ENCODE measurements at regions not wholly inside any gene's neighbourhood (a gene's known extent, or its start where the extent isn't known, plus 50 kb on each side); places are given as distances from the start of the nearest gene placed in this dataset.
A peak's percentile ranks its signal among the peaks of the same experiment; 100 is the strongest.

DNA sequence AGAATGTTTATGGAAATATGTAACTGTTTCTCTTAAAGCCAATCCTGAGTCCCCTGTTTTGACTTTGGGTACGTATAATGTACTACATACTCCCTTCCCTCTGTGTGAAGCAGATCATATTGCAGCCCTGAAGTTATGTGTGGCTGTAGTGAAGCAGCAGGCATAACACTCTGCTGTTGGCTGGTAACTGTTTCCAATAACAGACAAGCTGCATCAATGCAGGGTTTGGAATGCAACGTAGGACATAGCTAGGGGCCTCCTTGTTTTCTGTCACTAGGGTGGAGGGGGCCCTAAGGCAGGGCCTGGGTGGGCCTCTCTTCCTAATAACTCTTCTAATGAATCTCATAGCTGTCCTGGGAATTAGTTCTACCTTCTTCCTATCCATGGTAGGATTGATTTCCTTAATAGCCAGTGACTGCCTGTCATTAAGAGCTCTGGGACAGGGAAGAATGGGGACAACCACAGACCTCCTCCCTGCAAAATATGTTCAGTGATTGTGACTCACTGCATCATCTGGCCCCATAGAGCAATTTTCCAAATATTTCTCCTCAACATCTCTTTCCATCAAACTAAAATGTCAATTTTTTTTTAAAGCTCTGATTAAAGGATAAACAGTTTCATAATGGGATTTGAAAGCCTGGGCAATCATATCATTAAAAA is 129.6 kb upstream of the HMHB1 start:
- Mint-ChIP-seq H3K27ac (no peak overlapping the region), H3K36me3 (no peaks in the 10 kb centered on the region), H3K9me3 (peaks cover 0 to 5% of the 10 kb centered on the region in 2 donors)
- no peak for DNase-seq (ENCODE audit: low spot score in 2 of 2)
- ATAC-seq = no peak

DNA sequence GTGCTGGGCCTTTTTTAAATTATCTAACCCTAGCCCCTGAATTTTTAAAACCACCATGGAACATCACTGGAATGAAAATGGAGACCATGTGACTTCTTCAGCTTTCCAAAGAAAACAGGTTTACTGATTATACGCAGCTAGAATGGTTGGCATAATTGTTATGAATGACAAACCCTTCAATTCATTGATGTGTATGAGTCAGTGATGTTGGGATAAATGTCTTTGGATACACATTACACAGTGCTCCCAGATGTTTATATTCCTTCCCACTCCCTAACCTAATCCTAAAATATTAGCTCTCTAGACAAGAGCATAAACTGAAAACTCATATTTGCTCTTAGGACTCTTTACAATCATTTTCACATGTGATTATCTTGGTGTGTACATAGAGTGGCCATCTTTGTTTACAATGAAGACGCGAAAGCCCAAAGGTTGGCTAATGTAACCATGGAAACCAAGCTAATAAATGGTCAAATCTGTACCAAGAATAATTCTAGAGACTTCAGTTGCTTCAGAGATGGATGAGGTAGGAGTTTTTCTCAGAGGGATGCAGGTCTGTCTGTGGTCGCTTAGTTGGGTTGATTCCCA is 131.2 kb upstream of the HMHB1 start:
- Mint-ChIP-seq H3K27ac (no peak overlapping the region), H3K36me3 (no peaks in the 10 kb centered on the region), H3K9me3 (peaks cover 0 to 5% of the 10 kb centered on the region in 2 donors)
- DNase-seq (ENCODE audit: low spot score in 2 of 2) (no peak), ATAC-seq (no peak)

DNA sequence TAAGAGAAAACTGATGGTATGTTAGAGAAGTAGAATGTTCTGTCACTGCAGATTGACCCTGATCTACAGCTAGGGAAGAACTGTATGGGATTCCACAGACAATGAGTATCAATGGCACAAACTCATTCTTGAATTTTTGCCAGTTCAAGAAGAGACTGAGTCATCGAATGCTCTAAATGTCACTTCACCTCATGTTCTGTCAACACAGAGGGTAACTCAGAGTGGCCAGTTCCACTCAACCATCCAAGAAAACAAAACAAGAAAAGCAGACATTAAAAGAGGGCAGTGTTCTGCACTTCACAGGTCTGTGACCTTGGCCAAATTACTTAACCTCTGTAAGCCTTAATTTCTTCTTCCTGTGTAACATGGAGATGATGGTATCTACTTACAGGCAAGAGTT is 132.2 kb upstream of the HMHB1 start:
- H3K27ac Mint-ChIP-seq = no peak overlapping the region
- peaks cover 0 to 5% of the 10 kb centered on the region in 2 donors for H3K9me3 Mint-ChIP-seq
- H3K36me3 Mint-ChIP-seq = no peaks in the 10 kb centered on the region
- DNase-seq (ENCODE audit: low spot score in 2 of 2) = no peak
- peak; percentile 49 to 54 for ATAC-seq

DNA sequence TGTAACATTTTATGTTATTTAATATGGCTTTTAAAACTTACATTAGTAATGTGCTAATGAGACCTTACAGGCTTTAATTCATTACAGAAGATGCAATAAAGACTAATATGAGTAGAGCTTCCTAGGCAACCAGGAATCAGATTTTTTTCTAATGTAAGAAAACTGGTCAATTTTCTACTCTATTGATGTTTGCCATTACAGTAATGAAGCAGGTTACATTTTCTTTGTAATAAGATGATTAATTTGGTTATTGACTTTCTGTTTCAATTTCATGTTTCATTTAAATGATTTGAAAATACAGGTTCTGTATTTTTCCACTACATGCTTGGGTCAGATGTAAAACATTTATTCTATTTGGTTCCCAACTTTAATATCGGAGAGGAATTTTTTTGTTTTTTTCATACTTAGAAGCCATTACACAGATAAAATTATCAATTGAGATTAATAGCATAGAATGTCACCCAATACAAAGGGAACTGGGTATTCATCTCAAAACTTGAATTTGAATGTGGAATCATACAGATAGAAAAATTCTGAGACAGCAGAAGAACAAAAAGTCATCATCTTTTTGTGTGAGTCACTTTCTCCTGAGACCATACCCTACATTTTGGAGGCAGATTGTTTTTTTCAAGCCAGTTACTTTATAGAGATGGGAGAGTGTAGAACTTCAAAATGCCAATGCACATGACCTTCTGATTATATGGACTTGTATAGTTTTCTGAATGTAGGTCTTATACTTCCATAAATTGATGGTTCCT is 133.6 kb upstream of the HMHB1 start:
- peak overlapping the region in 1 of 2 donors; percentile 4 for H3K27ac Mint-ChIP-seq
- DNase-seq (ENCODE audit: low spot score in 2 of 2) (no peak), ATAC-seq (peak in 1 of 2 donors; percentile 83)
- H3K9me3 Mint-ChIP-seq = peaks cover 0 to 5% of the 10 kb centered on the region in 2 donors
- H3K36me3 Mint-ChIP-seq = no peaks in the 10 kb centered on the region

DNA sequence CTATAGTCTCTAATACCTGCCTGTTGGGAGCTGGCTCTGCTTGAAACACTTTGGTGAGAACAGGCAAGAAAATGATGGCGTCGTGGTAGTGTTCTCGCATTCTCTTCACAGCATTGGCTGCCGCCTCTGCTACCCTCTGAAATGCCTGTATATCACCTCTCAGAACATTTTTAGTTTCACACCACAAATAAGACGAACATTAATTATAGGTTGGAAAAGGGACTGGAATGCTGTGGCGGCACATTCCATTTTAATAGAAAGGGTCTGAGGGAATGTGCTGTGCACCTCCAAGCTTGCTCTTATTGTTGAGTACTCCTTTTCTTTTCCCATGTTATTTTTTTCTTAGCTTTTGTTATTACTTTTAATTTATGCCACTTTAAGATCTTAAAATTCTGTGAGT is 134.6 kb upstream of the HMHB1 start:
- ATAC-seq = no peak
- Mint-ChIP-seq H3K9me3 (peaks cover 0 to 5% of the 10 kb centered on the region in 2 donors), H3K36me3 (no peaks in the 10 kb centered on the region), H3K27ac (no peak overlapping the region)
- DNase-seq (ENCODE audit: low spot score in 2 of 2) = no peak

DNA sequence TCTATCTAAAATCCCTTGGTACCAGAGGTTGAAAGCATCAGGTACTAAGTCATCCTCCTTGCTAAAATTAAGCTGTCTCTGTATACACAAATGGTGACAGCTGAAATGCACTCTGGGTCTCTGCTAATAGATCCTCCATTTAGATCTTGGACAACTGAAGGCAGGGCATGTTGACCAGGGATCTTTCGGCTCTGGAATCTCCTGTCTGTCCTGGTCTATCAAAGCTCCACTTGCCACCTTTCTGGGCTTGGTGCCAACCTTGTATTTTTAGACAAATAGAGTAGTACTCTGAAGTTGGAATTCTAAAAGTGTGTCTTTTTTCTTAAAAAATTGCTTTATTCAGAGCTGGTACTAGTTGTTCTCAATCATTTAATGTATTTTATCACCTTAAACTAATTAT is 135.2 kb upstream of the HMHB1 start:
- Mint-ChIP-seq H3K27ac (no peak overlapping the region), H3K36me3 (no peaks in the 10 kb centered on the region), H3K9me3 (peaks cover 0 to 5% of the 10 kb centered on the region in 2 donors)
- ATAC-seq (no peak), DNase-seq (ENCODE audit: low spot score in 2 of 2) (no peak)

DNA sequence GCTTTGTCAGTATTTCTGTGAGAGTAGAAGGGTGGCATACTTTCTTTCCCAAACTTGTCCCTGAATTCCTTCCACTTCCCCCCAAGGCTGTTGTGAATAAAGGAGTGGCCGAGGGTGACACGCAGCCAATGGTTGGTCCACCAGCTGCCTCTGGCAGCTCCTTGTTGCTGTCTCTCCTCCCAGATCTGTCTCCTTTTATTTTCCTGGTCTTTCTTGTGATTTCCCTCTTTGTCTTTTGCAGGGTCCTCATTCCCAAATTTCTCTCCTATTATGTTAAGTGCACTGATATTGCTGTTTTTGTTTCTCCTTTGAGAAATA is 137.5 kb upstream of the HMHB1 start:
- ATAC-seq (no peak), DNase-seq (ENCODE audit: low spot score in 2 of 2) (no peak)
- Mint-ChIP-seq H3K9me3 (peaks cover 3 to 9% of the 10 kb centered on the region in 2 donors), H3K36me3 (peaks cover 10 to 12% of the 10 kb centered on the region in 2 donors), H3K27ac (peak overlapping the region in 1 of 2 donors; percentile 15)

DNA sequence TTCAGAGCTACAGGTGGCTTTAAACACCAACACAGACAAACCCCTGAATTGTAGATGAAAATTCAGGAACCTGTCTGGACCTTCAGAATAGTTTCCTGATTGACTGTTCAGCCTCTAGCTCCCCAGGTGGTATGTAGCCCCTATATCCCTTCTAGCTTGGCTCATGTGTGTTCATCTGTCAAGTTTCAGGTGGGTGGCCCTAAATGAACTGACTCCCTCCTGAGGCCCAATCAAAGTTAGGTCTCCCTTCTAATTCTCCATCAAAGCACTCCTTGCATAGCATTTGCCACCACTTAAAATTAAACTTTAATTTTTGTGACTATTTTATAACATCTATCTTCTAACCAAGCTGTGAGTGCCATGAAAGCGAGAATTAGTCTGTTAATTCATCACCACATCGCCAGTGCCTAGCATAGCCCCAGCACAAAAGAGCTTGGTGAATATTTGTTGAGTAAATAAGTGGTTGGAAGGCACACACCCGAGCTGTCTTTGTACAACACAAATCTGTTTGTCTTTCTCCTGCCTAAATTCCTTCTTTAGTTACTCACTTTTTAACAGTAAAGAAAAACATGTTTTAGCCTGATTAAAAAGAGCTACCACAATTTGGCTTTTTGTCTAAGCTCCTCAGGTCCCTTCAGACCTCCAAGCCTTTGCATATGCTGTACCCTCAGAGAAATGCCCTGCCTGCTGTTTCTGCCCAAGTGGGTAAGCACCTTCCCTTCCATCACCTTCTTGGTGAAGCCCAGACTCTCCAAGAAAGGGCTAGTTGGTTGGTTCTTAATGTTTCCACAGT is 138.1 kb upstream of the HMHB1 start:
- H3K9me3 Mint-ChIP-seq = peaks cover 0 to 9% of the 10 kb centered on the region in 2 donors
- H3K27ac Mint-ChIP-seq = no peak overlapping the region
- ATAC-seq (no peak), DNase-seq (ENCODE audit: low spot score in 2 of 2) (no peak)
- H3K36me3 Mint-ChIP-seq = peaks cover 10 to 12% of the 10 kb centered on the region in 2 donors

DNA sequence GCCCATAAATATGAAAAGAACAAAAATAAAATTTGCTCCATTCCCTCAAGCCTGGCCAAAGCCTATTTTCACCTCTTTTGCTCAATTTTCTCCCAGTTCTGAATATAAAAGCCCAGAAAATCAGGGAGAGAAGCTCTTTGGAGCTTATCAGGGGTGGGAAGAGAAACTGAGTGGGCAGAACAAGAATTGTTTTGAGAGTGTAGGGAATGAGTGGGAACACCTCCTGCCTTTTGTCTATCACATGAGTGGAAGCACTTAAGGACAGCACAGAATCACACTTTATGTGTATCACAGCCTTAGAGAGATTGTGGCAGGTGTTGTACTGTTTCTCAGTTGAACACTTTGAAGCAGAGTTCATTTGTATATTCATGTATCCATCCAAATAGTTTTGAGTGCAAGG is 139.2 kb upstream of the HMHB1 start:
- peaks cover 0 to 9% of the 10 kb centered on the region in 2 donors for H3K9me3 Mint-ChIP-seq
- H3K36me3 Mint-ChIP-seq = peaks cover 10 to 12% of the 10 kb centered on the region in 2 donors

DNA sequence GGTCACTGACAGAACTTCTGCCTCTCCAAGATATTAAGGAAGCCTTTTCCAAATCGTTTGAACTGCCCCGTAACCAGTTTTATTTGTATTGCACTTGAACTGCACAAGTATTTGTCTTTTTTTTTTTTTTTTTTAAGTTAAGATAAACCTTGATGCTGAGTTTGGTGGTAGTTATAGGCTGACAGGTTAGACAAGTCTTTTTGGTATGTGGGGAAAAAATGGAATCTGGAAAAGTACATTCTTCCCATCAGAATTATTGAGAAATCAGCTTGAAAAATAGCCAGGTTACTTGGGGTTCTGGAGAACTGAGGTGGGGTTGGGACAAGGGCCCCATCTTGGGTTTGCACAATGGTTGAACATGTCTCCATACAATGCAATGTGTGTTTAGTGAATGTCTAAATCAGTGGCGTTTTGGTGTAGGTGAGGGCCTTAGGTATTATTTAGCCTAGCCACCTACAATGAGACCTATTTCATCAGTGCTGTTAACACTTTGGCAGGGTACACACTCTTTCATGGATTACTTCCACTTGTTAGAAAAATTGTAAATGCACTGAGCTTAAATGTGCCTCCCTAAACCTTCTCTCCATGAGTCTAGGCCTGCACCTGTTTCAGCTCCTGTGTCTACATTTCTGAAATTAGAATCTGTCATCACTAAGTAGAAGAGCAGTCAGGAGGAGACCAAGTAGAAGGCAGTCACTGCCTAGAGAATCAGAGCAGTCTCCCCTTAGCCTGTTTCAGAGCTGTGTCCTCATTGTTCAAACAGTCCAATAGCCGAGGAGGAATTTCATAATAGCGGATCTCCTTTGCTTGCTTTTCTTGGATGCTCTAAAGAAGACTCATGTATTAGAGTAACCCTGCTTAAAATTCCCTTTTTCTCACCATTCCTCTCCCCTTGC is 140.0 kb upstream of the HMHB1 start:
- no peak for ATAC-seq
- no peak for DNase-seq (ENCODE audit: low spot score in 2 of 2)
- no peak overlapping the region for H3K27ac Mint-ChIP-seq
- peaks cover 0 to 9% of the 10 kb centered on the region in 2 donors for H3K9me3 Mint-ChIP-seq
- H3K36me3 Mint-ChIP-seq = peaks cover 10 to 12% of the 10 kb centered on the region in 2 donors

More for the DNA sequence above, 139.2 kb upstream of the HMHB1 start:
- no peak overlapping the region for H3K27ac Mint-ChIP-seq
- DNase-seq (ENCODE audit: low spot score in 2 of 2) (no peak), ATAC-seq (no peak)

DNA sequence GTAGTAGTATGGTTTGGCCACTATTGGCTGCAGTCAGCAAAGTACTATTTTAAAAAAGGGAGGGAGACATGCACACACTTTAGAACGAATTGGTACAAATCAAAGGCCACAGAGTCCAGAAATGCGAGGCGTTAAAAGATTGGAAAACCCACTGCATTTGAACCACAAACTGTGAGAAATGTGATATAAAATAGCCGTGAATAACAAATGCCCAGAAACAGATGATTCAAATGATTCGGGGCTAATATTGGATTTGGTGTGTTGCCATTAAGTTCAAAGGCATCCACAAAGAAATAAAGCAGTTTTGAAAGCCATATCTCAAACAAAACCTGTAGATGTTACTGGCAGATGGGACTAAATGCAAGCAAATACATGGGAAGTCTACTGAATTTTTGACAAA is 140.9 kb upstream of the HMHB1 start:
- Mint-ChIP-seq H3K27ac (no peak overlapping the region), H3K36me3 (peaks cover 10 to 12% of the 10 kb centered on the region in 2 donors), H3K9me3 (peaks cover 0 to 9% of the 10 kb centered on the region in 2 donors)
- no peak for ATAC-seq
- DNase-seq (ENCODE audit: low spot score in 2 of 2) = no peak

DNA sequence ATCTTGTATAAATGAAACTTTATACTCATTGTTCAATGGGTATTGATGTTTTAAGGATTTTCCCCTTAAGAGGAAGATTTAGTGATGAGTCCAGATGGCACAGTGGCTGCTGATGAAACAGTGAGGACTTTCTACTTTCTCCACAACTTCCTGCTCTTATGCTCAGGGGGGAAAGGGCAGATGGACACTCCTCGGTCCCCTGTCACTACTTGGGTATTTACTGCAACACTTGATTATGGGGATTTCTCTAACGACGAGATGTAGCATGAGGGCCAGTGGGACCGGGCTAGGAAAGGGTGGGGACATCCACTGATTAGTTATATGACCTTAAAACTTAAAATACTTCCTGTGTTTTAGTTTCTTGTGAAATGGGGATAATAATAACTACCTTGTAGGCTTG is 146.1 kb upstream of the HMHB1 start:
- Mint-ChIP-seq H3K9me3 (peaks cover 0 to 7% of the 10 kb centered on the region in 2 donors), H3K27ac (no peak overlapping the region), H3K36me3 (peaks cover 8 to 11% of the 10 kb centered on the region in 2 donors)
- no peak for DNase-seq (ENCODE audit: low spot score in 2 of 2)
- no peak for ATAC-seq

DNA sequence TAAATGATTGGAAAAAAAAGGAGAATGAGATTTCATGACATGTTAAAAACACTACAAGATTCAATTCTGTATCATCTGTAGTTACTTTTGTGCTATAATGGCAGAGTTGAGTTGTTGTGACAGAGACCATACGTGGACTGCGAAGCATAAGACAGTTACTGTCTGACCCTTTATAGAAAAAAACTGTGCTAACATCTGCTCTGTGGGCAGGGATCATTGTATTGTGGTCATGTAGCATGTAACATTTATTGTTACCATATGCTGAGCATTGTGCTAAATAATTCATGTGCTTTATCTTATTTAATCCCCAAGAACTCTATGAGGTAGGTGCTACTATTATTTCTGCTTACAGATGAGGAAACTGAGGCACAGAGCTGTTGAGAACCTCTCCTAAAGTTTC is 147.3 kb upstream of the HMHB1 start:
- H3K27ac Mint-ChIP-seq = no peak overlapping the region
- H3K36me3 Mint-ChIP-seq = no peaks in the 10 kb centered on the region
- H3K9me3 Mint-ChIP-seq = no peaks in the 10 kb centered on the region
- ATAC-seq (no peak), DNase-seq (ENCODE audit: low spot score in 2 of 2) (no peak)

DNA sequence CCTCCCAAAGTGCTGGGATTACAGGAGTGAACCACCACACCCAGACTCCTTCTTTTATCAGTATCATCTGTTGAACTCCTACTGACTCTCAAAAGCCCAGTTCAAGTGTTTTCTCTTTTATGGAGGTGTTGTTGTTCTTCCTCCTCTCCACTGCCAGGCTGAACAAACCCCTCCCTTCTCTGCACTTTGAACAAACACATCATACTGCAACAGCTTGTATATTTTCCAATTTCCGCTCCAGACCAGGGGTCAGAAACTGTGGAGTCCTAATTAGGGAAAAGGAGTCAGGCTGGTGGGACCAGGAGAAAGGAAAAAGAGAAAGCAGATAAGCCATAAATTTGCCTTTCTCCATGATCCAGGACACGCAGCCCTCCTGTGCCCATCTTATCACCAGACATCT is 148.1 kb upstream of the HMHB1 start:
- ATAC-seq (no peak), DNase-seq (ENCODE audit: low spot score in 2 of 2) (no peak)
- no peaks in the 10 kb centered on the region for H3K36me3 Mint-ChIP-seq
- H3K27ac Mint-ChIP-seq = no peak overlapping the region
- no peaks in the 10 kb centered on the region for H3K9me3 Mint-ChIP-seq

DNA sequence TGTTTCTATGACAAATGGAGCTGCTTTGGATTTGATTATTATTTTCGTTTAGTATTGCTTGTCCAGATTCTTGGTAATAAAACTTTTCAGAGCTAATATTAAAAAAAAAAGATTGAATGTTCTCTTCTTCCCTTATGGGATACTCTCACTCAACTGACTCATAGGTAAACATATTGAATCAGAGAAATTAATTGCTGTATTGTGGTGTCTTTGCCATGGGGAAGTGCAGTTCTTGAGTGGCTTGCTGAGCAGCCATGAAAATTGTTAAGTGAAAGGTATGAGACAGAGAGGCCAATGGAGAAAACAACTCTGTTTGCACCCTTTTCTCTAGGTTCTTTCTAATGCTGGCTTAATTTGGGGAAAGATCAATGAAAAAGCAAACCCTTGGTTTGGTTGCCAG is 149.9 kb upstream of the HMHB1 start:
- ATAC-seq (no peak), DNase-seq (ENCODE audit: low spot score in 2 of 2) (no peak)
- Mint-ChIP-seq H3K9me3 (no peaks in the 10 kb centered on the region), H3K27ac (no peak overlapping the region), H3K36me3 (no peaks in the 10 kb centered on the region)

DNA sequence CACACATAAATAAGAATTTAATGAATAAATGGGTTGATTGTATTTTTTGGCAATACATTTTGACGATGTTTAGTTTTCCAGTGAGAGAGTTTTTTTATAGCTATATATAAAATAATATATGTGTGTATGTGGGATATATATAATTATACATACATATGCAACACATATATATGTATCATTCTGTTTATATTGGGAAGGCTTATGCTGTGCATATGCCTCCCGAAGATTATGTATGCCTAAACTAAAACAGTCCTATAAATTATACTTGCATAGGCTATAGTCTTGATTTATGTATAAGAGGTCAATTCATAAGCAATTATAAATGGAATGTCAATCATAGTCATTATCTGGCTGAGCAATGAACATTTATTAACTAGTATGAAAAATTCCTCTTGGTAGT is 151.3 kb upstream of the HMHB1 start:
- Mint-ChIP-seq H3K36me3 (no peaks in the 10 kb centered on the region), H3K9me3 (no peaks in the 10 kb centered on the region), H3K27ac (no peak overlapping the region)
- DNase-seq (ENCODE audit: low spot score in 2 of 2) (no peak), ATAC-seq (no peak)
